PC-9 (cell line): ENCODE measurements at regions not wholly inside any gene's neighbourhood (a gene's known extent, or its start where the extent isn't known, plus 50 kb on each side); places are given as distances from the start of the nearest gene placed in this dataset.

ENCODE experiments used
- EZH2 ChIP-seq: fragments of 200-600 bp; sonication (generic); IDR thresholded peaks from 2 replicates; pipeline ENCODE4 v1.8.0; 2017; ENCODE audit warnings: antibody characterized with exemption, low read depth
- TF ChIP-seq, protein P1 (sequence below): fragments of 200-600 bp; sonication (generic); conservative IDR thresholded peaks from 2 replicates; pipeline ENCODE4 v1.6.1; 2017; ENCODE audit warnings: mixed run types, antibody characterized with exemption, mild to moderate bottlenecking, moderate library complexity

DNA sequence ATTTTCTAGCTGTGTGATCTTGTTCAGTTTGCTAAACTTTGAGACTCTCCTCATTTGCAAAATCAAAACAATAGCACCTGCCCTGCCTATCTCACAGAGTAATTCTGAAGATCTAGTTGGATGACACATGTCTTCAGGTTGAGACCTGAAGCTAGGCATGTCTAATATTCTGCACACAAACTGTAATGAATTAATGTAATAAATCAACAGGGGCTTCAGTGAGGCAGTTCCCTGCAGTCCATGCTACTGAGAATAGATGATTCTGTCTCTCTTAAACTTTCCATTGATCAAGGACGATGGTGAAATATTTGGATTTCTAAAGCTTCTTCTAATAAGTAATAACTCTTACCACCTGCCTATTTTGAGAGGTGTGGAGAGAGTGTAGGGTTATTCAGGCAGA lies 268.1 kb upstream of the TMTC4 start:
- TF ChIP-seq, protein P1, sequence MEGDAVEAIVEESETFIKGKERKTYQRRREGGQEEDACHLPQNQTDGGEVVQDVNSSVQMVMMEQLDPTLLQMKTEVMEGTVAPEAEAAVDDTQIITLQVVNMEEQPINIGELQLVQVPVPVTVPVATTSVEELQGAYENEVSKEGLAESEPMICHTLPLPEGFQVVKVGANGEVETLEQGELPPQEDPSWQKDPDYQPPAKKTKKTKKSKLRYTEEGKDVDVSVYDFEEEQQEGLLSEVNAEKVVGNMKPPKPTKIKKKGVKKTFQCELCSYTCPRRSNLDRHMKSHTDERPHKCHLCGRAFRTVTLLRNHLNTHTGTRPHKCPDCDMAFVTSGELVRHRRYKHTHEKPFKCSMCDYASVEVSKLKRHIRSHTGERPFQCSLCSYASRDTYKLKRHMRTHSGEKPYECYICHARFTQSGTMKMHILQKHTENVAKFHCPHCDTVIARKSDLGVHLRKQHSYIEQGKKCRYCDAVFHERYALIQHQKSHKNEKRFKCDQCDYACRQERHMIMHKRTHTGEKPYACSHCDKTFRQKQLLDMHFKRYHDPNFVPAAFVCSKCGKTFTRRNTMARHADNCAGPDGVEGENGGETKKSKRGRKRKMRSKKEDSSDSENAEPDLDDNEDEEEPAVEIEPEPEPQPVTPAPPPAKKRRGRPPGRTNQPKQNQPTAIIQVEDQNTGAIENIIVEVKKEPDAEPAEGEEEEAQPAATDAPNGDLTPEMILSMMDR = no peak
- no peak for TF ChIP-seq EZH2
